ENCODE measurements at regions not wholly inside any gene's neighbourhood (a gene's known extent, or its start where the extent isn't known, plus 50 kb on each side); places are given as distances from the start of the nearest gene placed in this dataset.

DNA sequence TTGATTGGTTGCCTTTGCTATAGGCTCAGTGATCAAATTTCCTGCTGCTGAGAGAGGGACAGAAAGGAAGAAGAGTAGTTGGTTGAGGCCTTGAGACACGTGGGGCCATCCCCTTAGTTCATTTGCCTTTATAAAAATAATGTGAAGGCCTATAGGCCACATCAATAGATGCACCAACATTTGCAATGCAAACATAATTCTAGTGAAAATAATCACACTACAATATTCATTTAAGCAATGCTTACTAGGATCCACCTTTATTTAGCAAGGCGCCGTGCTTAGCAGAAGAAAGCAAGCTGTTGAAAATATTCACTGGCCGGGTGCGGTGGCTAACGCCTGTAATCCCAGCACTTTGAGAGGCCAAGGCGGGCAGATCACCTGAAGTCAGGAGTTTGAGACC is 105.3 kb upstream of the CXCR4 start:
- no peak for TF ChIP-seq POLR2AphosphoS5 (IDR thresholded peaks at IDR 0.05)
- no peak for TF ChIP-seq SMC3 (conservative IDR thresholded peaks at IDR 0.05; ENCODE audit: poor library complexity)

Measured in neural cell (in vitro differentiated cells).